ENCODE measurements at regions not wholly inside any gene's neighbourhood (a gene's known extent, or its start where the extent isn't known, plus 50 kb on each side); places are given as distances from the start of the nearest gene placed in this dataset.

DNA sequence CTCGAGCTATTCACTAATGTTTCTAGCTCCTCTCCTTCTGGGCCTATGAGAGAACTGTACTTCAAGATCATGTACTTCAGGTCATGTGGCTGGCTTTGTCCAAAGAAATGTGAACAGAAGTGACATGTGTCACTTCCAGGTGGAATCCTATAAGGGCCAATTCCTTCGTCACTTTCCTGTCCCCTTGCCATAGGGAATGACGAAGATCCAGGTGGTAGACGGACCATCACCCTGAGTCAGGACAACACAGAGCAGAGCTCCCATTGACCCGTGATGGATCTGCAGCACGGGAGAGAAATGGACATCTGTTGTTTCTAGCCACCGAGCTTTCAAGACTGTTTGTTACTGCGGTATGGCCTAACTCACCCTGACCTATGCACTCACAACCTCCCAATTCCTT lies 157.0 kb downstream of the DRD1 start:
- Histone ChIP-seq H3K79me2 (no peaks in the 10 kb centered on the region), H3K36me3 (ENCODE audit: control insufficient read depth, insufficient read depth, low read length) (no peaks in the 10 kb centered on the region), H3K27ac (no peak overlapping the region), H2AFZ (no peak overlapping the region), H3K4me2 (ENCODE audit: low read length) (no peak overlapping the region), H3K27me3 (ENCODE audit: control insufficient read depth, insufficient read depth, low read length) (no peaks in the 10 kb centered on the region), H3K4me1 (no peaks in the 10 kb centered on the region), H3K9ac (no peak overlapping the region), H3K9me3 (ENCODE audit: control insufficient read depth, low read length) (no peaks in the 10 kb centered on the region), H3K4me3 (ENCODE audit: low read depth, low read length) (no peak overlapping the region)
- no peak for TF ChIP-seq CTCF (IDR thresholded peaks at IDR 0.05)

GRCh38 chr5:175285261-175285660 lies 158.7 kb downstream of the DRD1 start:
- no peaks in the 10 kb centered on the region for H3K27me3 ChIP-seq (ENCODE audit: control insufficient read depth, insufficient read depth, low read length)
- H3K4me1 ChIP-seq, result no peaks in the 10 kb centered on the region
- no peak overlapping the region for H3K4me3 ChIP-seq (ENCODE audit: low read depth, low read length)
- no peak for TF ChIP-seq CTCF (IDR thresholded peaks at IDR 0.05)
- H2AFZ ChIP-seq, result no peak overlapping the region
- H3K36me3 ChIP-seq (ENCODE audit: control insufficient read depth, insufficient read depth, low read length), result no peaks in the 10 kb centered on the region
- H3K27ac ChIP-seq, result no peak overlapping the region
- H3K9me3 ChIP-seq (ENCODE audit: control insufficient read depth, low read length), result no peaks in the 10 kb centered on the region
- H3K79me2 ChIP-seq, result no peaks in the 10 kb centered on the region
- H3K9ac ChIP-seq, result no peak overlapping the region
- no peak overlapping the region for H3K4me2 ChIP-seq (ENCODE audit: low read length)

GRCh38 chr5:175284806-175285205 lies 159.2 kb downstream of the DRD1 start:
- TF ChIP-seq CTCF (IDR thresholded peaks at IDR 0.05), result no peak
- H3K27me3 ChIP-seq (ENCODE audit: control insufficient read depth, insufficient read depth, low read length), result no peaks in the 10 kb centered on the region
- no peak overlapping the region for H3K9ac ChIP-seq
- no peak overlapping the region for H2AFZ ChIP-seq
- H3K4me3 ChIP-seq (ENCODE audit: low read depth, low read length), result no peak overlapping the region
- no peak overlapping the region for H3K4me2 ChIP-seq (ENCODE audit: low read length)
- H3K9me3 ChIP-seq (ENCODE audit: control insufficient read depth, low read length), result no peaks in the 10 kb centered on the region
- no peaks in the 10 kb centered on the region for H3K4me1 ChIP-seq
- no peaks in the 10 kb centered on the region for H3K79me2 ChIP-seq
- H3K27ac ChIP-seq, result no peak overlapping the region
- H3K36me3 ChIP-seq (ENCODE audit: control insufficient read depth, insufficient read depth, low read length), result no peaks in the 10 kb centered on the region

GRCh38 chr5:175282611-175283225 lies 161.3 kb downstream of the DRD1 start:
- TF ChIP-seq CTCF (IDR thresholded peaks at IDR 0.05), result no peak
- Histone ChIP-seq H2AFZ (no peak overlapping the region), H3K27me3 (ENCODE audit: control insufficient read depth, insufficient read depth, low read length) (no peaks in the 10 kb centered on the region), H3K27ac (no peak overlapping the region), H3K9me3 (ENCODE audit: control insufficient read depth, low read length) (no peaks in the 10 kb centered on the region), H3K4me1 (no peaks in the 10 kb centered on the region), H3K36me3 (ENCODE audit: control insufficient read depth, insufficient read depth, low read length) (no peaks in the 10 kb centered on the region), H3K79me2 (no peaks in the 10 kb centered on the region), H3K4me3 (ENCODE audit: low read depth, low read length) (no peak overlapping the region), H3K4me2 (ENCODE audit: low read length) (no peak overlapping the region), H3K9ac (no peak overlapping the region)

DNA sequence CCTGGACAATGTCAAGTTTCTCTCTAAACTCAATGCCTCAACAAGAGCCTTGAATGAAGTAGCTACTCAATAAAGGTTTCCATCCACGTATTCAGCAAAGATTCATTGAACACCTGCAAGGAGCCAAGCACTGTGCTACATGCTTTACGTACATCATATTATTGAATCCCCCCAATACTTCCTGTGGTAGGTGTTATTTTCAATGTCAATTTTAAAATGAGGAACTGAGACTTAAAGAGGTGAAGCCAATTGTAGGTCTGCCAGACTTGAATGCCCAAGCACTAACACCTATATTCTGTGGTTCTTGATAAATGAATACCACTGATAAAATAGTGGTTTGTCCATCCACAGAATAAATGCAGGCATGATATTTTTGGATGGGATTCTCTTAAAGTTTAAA lies 162.3 kb downstream of the DRD1 start:
- H2AFZ ChIP-seq, result no peak overlapping the region
- H3K27me3 ChIP-seq (ENCODE audit: control insufficient read depth, insufficient read depth, low read length), result no peaks in the 10 kb centered on the region
- H3K4me3 ChIP-seq (ENCODE audit: low read depth, low read length), result no peak overlapping the region
- no peak overlapping the region for H3K4me2 ChIP-seq (ENCODE audit: low read length)
- H3K36me3 ChIP-seq (ENCODE audit: control insufficient read depth, insufficient read depth, low read length), result no peaks in the 10 kb centered on the region
- no peak overlapping the region for H3K27ac ChIP-seq
- no peaks in the 10 kb centered on the region for H3K9me3 ChIP-seq (ENCODE audit: control insufficient read depth, low read length)
- TF ChIP-seq CTCF (IDR thresholded peaks at IDR 0.05), result no peak
- H3K4me1 ChIP-seq, result no peaks in the 10 kb centered on the region
- no peaks in the 10 kb centered on the region for H3K79me2 ChIP-seq
- H3K9ac ChIP-seq, result no peak overlapping the region

All from parathyroid adenoma (tissue), 2 donors.